ENCODE measurements at regions not wholly inside any gene's neighbourhood (a gene's known extent, or its start where the extent isn't known, plus 50 kb on each side); places are given as distances from the start of the nearest gene placed in this dataset.

DNA sequence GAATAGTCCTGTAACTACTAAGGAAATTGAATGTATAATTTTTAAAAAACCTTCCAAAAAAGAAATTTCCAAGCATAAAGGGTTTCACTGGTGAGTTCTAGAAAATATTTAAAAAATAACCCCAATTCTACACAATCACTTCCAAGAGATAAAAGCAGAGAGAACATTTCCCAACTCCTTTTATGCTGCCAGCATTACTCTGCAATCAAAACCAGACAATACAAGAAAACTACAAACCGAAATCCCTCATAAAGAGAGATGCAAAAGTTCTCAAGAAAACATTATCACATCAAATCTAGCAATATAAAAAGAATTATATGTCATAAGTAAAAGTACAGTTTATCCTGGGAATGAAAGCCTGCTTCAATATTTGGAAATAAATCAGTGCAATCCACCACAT is 84.8 kb downstream of the OAT start:
- TF ChIP-seq, protein P1, sequence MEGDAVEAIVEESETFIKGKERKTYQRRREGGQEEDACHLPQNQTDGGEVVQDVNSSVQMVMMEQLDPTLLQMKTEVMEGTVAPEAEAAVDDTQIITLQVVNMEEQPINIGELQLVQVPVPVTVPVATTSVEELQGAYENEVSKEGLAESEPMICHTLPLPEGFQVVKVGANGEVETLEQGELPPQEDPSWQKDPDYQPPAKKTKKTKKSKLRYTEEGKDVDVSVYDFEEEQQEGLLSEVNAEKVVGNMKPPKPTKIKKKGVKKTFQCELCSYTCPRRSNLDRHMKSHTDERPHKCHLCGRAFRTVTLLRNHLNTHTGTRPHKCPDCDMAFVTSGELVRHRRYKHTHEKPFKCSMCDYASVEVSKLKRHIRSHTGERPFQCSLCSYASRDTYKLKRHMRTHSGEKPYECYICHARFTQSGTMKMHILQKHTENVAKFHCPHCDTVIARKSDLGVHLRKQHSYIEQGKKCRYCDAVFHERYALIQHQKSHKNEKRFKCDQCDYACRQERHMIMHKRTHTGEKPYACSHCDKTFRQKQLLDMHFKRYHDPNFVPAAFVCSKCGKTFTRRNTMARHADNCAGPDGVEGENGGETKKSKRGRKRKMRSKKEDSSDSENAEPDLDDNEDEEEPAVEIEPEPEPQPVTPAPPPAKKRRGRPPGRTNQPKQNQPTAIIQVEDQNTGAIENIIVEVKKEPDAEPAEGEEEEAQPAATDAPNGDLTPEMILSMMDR (optimal IDR thresholded peaks at IDR 0.05 in 1 of 3, IDR thresholded peaks at IDR 0.05 in 1 of 3, conservative IDR thresholded peaks at IDR 0.05 in 1 of 3; ENCODE audit: extremely low read depth in 1 of 3, insufficient read depth in 2 of 3, low read length in 3 of 3), result no peak
- TF ChIP-seq EZH2 (IDR thresholded peaks at IDR 0.05; ENCODE audit: low read length), result no peak
